Neural crest cell (in vitro differentiated cells): ENCODE measurements at regions not wholly inside any gene's neighbourhood (a gene's known extent, or its start where the extent isn't known, plus 50 kb on each side); places are given as distances from the start of the nearest gene placed in this dataset.

ENCODE experiments used
- DNase-seq: peaks from one replicate; pipeline ENCODE4 v3.0.0; 2021; ENCODE audit warnings: low read depth, mixed read lengths, low spot score
- H3K27ac Mint-ChIP-seq: one replicate; pipeline ENCODE4 v1.8.0; 2021; ENCODE audit warnings: mild to moderate bottlenecking, mixed read lengths; ENCODE audit not compliant: unreplicated experiment
- H3K27me3 Mint-ChIP-seq: 2 replicates; pipeline ENCODE4 v1.8.0; 2021; ENCODE audit warnings: low read depth, mild to moderate bottlenecking, mixed read lengths
- H3K36me3 Mint-ChIP-seq: 2 replicates; pipeline ENCODE4 v1.8.0; 2021; ENCODE audit warnings: low read depth, mild to moderate bottlenecking, mixed read lengths
- H3K4me1 Mint-ChIP-seq: 2 replicates; pipeline ENCODE4 v1.8.0; 2021; ENCODE audit warnings: mixed read lengths
- H3K4me3 Mint-ChIP-seq: one replicate; pipeline ENCODE4 v1.8.0; 2021; ENCODE audit warnings: mild to moderate bottlenecking, mixed read lengths
- H3K9me3 Mint-ChIP-seq: 2 replicates; pipeline ENCODE4 v1.8.0; 2021; ENCODE audit warnings: mixed read lengths
- TF ChIP-seq, protein P1 (sequence below): fragments of 200-600 bp; sonication (generic); conservative IDR thresholded peaks from 2 replicates; pipeline ENCODE4 v1.5.0; 2021; ENCODE audit warnings: antibody characterized with exemption, mild to moderate bottlenecking

DNA sequence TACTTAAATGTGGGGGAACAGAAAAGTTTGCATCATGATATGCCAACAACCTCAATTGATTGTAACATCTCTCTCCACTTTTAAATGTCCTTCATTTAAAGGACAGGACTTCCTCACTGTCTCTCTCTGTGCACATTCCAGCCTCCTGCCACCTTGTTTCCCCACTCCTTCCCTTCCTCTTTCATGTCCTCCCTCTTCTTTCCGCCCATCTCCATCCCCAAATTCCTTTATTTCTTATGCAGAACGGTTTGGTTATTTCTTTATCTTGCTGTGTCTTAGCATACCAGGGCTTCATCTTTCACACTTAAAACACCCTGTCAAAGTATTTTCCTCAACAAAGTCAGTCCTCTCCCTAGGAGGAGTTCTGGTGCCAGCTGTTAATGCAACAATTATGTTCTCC lies 293.8 kb downstream of the NXPE2 start:
- no peak for DNase-seq
- Mint-ChIP-seq H3K27ac (no peak overlapping the region), H3K4me1 (no peaks in the 10 kb centered on the region), H3K9me3 (no peaks in the 10 kb centered on the region), H3K36me3 (no peaks in the 10 kb centered on the region), H3K4me3 (no peak overlapping the region), H3K27me3 (no peaks in the 10 kb centered on the region)
- TF ChIP-seq, protein P1, sequence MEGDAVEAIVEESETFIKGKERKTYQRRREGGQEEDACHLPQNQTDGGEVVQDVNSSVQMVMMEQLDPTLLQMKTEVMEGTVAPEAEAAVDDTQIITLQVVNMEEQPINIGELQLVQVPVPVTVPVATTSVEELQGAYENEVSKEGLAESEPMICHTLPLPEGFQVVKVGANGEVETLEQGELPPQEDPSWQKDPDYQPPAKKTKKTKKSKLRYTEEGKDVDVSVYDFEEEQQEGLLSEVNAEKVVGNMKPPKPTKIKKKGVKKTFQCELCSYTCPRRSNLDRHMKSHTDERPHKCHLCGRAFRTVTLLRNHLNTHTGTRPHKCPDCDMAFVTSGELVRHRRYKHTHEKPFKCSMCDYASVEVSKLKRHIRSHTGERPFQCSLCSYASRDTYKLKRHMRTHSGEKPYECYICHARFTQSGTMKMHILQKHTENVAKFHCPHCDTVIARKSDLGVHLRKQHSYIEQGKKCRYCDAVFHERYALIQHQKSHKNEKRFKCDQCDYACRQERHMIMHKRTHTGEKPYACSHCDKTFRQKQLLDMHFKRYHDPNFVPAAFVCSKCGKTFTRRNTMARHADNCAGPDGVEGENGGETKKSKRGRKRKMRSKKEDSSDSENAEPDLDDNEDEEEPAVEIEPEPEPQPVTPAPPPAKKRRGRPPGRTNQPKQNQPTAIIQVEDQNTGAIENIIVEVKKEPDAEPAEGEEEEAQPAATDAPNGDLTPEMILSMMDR: no peak

DNA sequence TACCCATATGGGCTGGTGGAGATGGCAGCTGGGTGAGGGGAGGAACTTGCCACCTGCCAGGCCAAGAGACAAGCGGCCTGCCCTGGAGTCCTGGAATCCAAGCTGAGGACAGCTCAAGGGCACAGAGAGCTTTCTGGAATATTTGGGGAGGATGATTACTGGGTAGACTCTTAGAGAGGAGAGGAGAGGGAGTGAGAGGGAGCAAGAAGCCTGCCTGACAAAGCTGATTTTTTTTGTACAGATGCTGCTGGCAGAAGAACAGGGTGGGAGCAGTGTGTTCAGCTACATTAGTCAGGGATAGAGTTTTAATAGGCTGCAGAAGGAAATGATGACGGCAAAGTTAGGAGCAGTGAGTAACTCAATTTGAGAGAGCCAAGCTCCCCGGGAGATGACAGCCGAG lies 299.3 kb downstream of the NXPE2 start:
- H3K27ac Mint-ChIP-seq: no peak overlapping the region
- H3K4me1 Mint-ChIP-seq: peaks cover 6% of the 10 kb centered on the region
- no peak for DNase-seq
- no peaks in the 10 kb centered on the region for H3K9me3 Mint-ChIP-seq
- TF ChIP-seq, protein P1: no peak
- no peaks in the 10 kb centered on the region for H3K36me3 Mint-ChIP-seq
- no peak overlapping the region for H3K4me3 Mint-ChIP-seq
- H3K27me3 Mint-ChIP-seq: no peaks in the 10 kb centered on the region

DNA sequence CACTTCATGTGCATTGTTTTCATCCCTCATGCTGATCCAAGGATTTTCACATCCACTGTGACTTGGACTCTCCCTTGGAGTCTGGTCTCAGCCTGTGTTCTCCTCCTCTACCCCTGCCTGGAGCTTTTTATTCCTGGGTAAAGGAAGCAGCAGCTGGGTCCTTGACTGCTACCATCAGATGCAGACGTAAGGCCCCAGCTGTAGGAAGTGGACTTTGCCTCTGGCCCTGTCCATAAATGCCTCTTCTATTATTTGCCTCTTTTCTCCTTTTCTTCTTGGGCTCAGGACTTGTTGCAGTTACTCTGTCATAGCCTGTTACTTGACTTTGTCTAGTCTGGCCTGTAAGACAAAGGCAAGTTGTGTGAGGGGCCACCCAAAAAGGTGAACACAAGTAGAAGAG lies 303.8 kb downstream of the NXPE2 start:
- H3K4me3 Mint-ChIP-seq: no peak overlapping the region
- no peak for DNase-seq
- TF ChIP-seq, protein P1: no peak
- H3K27ac Mint-ChIP-seq: no peak overlapping the region
- H3K27me3 Mint-ChIP-seq: peaks cover 3% of the 10 kb centered on the region
- H3K4me1 Mint-ChIP-seq: peaks cover 6% of the 10 kb centered on the region
- no peaks in the 10 kb centered on the region for H3K36me3 Mint-ChIP-seq
- no peaks in the 10 kb centered on the region for H3K9me3 Mint-ChIP-seq

DNA sequence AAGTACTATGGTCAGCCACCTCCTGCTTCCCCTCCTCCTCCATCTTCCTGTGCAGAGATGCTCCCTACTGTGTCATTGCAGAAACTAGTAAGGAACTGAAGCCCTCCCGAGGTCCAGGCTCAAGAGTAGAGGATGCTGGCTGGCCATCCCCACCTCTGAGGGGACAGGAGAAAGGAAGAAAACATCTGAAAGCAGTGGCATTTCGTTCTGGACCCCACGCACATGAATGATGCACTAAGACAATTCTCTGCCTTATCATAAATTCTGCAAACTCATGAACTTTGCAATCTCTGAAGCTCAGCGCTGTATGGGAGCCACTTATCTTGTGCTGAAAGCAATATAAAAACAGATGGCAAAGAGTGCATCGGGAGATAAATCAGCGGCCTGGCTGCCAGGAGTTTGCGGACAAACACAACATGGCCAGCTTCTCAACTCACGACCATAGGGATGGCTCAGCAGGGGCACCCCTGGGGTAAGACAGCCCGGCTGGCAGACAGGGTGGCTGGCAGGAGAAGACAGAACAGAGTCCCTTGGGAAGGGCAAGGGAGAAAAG lies 306.4 kb downstream of the NXPE2 start:
- Mint-ChIP-seq H3K27ac (no peak overlapping the region), H3K27me3 (peaks cover 3% of the 10 kb centered on the region), H3K36me3 (no peaks in the 10 kb centered on the region), H3K4me3 (no peak overlapping the region), H3K9me3 (no peaks in the 10 kb centered on the region), H3K4me1 (no peaks in the 10 kb centered on the region)
- no peak for DNase-seq
- TF ChIP-seq, protein P1: no peak

DNA sequence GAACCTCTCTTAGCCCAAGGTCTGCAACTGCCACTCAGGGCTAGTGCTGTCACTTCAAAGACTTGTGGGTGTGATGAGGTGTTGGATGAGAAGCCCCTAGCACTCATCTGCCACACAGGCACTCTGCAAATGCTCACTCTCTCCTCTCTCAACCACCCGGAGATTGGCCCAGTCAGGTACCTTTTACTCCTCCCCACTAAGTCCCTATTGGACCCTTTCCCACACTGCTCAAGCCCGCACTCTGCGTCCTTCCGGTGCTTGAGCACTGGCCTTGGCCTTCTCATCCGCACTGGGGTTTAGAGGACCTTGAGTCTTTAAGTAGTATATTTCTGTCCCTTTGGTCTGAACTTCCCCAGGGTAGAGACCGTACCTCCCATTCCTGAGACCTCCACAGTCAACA lies 308.0 kb downstream of the NXPE2 start:
- Mint-ChIP-seq H3K36me3 (no peaks in the 10 kb centered on the region), H3K4me1 (no peaks in the 10 kb centered on the region), H3K27ac (no peak overlapping the region), H3K4me3 (no peak overlapping the region), H3K27me3 (peaks cover 3% of the 10 kb centered on the region), H3K9me3 (no peaks in the 10 kb centered on the region)
- TF ChIP-seq, protein P1: no peak
- DNase-seq: no peak
